EH (cell line): ENCODE measurements at regions not wholly inside any gene's neighbourhood (a gene's known extent, or its start where the extent isn't known, plus 50 kb on each side); places are given as distances from the start of the nearest gene placed in this dataset.
A peak's percentile ranks its signal among the peaks of the same experiment; 100 is the strongest.
"Not testable (repeated sequence)": the region's sequence is repeated elsewhere in the genome, so short reads cannot be mapped to it uniquely, and the experiment has no call there.

Experiments used
- DNase-seq: peaks from one replicate; pipeline ENCODE4 v3.0.0-alpha.2; 2015; ENCODE audit warnings: low read depth

GRCh38 chr18:46179306-46179705, 75.1 kb downstream of the HAUS1 start:
- no peak for DNase-seq

GRCh38 chr18:46182633-46183358, 78.6 kb downstream of the HAUS1 start:
- DNase-seq, result peak; percentile 41

DNA sequence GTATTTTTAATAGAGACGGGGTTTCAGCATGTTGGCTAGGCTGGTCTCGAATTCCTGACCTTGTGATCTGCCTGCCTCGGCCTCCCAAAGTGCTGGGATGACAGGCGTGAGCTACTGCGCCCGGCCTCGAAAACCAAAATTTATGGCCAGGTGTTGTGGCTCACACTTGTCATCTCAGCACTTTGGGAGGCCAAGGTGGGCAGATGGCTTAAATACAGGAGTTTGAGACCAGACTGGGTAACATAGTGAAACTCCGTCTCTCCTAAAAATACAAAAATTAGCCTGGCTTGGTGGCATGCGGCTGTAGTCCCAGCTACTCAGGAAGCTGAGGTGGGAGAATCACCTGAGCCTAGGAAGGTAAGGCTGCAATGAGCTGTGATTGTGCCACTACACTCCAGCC, 80.1 kb downstream of the HAUS1 start:
- DNase-seq, result not testable (repeated sequence)

DNA sequence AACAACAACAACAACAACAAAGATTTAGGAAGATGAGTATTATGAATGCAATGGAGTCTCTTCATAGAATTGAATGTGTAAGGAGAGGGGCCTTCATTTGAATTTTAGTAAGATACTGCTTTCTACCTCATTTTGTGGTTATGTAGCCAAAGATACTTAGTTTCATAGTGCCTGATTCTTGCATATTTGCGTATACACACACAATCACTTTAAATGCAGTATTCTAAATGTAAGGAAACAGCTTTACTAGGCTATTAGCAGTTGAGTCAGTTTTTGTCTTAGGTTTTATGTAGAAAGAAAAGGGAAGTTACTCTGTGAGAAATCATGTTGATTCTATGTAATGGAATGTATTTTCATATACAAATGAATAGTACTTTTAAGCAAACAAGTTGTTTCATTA, 80.5 kb downstream of the HAUS1 start:
- no peak for DNase-seq

DNA sequence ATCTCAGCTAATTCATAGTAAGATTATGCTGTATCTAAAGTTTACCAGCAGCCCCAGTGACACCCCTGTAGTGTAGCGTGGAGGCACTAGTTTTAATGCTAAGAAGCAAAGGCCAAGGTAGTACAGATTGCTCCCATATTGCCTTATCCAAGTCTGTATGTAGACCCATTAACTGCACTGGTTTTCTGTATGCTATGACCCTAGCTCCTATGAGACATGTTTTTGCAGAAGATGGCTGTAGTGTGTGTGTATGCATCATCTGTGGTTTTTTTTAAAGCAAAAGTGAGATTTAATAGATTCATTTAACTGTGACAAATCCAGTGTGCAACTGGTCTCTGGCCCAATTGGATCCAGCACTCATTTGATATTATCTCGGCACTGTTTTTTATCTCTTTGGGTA, 86.5 kb downstream of the HAUS1 start:
- no peak for DNase-seq

DNA sequence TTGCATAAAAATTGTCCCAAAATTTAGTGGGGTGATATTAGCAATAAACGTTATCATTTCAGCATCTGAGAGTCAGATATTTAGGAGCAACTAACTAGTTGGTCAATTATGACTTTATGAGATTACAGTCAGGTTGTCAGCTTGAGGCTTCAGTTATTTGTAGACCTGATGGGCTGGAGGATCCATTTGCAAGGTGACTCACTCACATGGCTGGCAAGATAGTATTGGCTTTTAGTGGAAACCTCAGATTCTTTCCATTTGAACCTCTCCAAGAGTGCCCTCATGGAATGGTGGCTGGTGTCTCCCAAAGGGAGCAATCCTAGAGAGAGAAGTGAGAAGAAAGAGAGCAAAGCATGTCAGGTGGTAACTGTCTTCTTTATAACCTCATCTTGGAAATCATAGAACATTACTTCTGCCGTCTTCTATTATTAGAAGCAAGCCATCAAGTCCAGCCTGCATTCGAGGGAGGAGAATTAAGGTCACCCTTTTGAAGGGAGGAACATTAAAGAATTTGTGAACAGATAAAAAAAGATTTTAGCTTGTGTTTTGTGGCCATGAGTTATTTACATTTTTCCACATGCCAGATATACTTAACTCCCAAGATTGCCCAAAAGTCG, 92.5 kb downstream of the HAUS1 start:
- peak; percentile 39 for DNase-seq

- peak; percentile 62 for DNase-seq
Measured at GRCh38 chr18:46199515-46200147, 95.4 kb downstream of the HAUS1 start.

DNA sequence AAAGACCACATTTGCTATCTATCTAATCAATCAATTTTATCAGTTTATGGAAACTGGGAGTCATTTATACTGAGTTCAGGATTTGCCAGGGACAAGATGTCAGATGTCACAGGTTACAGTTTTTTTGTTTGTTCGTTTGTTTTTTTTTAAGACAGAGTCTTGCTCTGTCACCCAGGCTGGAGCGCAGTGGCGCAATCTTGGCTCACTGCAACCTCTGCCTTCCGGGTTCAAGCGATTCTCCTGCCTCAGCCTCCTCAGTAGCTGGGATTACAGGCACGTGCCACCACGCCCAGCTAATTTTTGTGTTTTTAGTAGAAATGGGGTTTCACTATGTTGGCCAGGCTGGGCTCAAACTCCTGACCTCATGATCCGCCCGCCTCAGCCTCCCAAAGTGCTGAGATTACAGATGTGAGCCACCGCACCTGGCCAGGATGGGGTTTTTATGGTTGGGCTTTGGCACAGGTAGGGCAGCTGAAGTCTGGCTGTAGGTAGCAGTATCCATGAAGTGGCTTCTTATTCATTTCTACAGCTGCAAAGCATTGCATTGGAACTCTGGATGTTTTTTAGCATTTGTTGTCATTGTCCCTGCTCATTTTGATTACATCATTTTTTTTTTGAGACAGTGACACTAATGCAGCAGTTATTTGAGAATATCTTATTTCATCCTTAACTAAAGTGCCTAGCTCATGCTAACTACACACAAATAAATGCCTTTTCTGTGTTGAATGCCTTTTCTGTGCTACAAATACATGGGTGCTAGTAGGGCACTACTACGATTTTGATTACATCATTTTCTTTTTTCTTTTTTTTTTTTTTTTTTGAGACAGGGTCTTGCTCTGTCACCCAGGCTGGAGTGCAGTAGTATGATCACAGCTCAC, 96.2 kb downstream of the HAUS1 start:
- peak; percentile 11 for DNase-seq

- no peak for DNase-seq
Measured at GRCh38 chr18:46204143-46204542, 100.0 kb downstream of the HAUS1 start.

- no peak for DNase-seq
Measured at GRCh38 chr18:46207985-46208384, 103.8 kb downstream of the HAUS1 start.

GRCh38 chr18:46209161-46209560, 105.0 kb downstream of the HAUS1 start:
- DNase-seq, result no peak

DNA sequence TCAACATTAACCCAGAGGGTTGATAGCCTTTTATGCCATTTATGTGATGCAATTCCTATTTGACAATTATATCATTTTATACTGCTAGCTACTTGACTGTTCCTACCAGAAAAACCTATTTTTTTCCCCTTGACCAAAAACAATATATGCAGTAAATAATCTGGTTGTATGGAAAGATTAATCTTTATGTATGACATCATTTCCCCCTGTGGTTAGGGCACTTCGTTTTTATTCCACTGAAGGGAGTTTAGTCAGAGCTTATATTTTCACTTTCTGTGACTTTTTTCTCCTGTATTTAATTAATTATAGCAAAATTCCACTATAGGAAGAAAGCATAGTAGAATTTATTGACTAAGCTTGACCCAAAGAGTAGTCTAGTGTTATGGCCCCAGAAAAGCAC, 107.6 kb downstream of the HAUS1 start:
- DNase-seq, result peak; percentile 36

DNA sequence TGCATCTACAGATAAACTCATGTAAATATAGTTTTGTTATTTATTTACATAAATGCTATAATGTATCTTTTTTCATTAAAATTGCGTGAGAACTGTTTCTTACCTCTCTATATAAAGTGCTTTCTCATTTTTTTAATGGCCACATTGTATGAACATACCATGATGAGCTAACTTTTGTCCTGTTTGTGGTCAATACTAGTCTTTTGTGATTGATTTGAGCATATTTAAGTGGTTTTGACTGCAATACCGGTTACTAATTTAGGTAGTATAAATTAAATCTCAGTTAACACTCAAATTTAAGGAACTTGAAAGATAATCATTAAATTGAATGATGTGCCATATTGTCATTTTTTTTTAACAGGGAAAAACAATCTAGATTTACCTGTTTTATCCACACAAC, 108.2 kb downstream of the HAUS1 start:
- DNase-seq, result no peak

GRCh38 chr18:46213295-46213694, 109.1 kb downstream of the HAUS1 start:
- DNase-seq, result peak; percentile 8

DNA sequence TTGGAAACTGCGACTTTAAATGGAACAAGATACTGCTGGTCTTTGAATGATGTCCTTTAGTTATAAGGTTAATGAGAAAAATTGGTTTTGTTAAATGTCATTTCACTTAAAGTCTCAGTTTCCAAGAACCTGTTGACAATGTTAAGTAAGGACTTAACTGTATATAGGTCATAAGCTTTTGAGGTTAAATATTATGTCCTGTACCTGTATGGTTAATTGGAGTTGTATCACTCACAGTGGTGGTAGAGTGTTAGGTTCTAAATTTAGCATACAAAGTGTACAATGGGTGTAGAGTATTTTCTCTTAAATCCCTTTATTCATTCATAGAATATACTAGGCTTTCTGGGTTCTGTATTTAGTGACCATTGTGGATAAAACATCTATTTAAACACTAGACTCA, 110.2 kb downstream of the HAUS1 start:
- DNase-seq, result no peak

- no peak for DNase-seq
Measured at GRCh38 chr18:46215902-46216723, 111.9 kb downstream of the HAUS1 start.

GRCh38 chr18:46220116-46220515, 115.9 kb downstream of the HAUS1 start:
- peak; percentile 82 for DNase-seq

DNA sequence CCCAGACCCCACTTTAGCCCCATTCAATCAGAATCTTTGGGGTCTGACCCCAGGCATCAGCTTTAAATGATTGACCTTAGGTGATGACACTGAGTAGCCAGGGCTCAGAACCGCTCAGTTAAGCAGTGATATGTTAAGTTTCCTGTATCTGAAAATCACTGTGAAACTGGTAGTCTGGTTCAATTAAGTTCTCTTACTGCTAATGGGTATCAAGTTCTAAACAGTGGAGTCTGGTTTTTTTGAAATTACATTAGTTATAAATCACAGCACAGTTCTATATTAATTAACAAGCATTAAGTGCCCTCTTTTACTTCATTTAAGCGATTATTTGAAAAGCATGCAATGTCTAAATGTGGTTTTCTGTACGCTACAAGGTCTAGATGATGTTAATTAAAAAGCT, 117.9 kb downstream of the HAUS1 start:
- DNase-seq, result no peak

- no peak for DNase-seq
Measured at GRCh38 chr18:46222710-46223360, 118.7 kb downstream of the HAUS1 start.

DNA sequence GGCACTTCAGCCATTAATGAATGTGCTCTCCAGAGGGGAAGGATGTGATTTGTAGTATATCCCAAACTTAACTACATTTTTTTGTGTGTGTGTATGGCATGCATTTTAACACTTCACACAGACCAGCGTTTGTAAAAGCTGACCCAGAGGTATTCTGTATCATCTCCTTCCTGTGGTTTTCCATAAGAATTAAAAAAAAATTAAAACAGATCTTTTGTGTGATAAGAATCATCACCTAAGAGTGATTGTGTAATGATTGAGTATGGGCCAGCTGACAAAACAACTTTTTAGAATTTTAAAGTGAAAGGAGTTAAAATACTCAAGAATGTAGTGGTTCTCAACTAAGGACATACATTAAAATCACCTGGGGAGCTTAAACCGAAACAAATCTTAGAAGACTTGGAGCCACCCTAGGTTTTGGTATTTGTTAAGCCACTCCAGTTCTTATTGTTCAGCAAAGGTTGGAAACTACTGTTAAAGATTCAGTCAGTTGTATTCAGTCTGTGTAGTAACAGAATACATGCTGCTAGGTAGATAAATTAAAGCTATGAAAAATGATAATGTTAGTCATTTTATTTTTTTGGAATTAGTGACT, 120.1 kb downstream of the HAUS1 start:
- peak; percentile 54 for DNase-seq

DNA sequence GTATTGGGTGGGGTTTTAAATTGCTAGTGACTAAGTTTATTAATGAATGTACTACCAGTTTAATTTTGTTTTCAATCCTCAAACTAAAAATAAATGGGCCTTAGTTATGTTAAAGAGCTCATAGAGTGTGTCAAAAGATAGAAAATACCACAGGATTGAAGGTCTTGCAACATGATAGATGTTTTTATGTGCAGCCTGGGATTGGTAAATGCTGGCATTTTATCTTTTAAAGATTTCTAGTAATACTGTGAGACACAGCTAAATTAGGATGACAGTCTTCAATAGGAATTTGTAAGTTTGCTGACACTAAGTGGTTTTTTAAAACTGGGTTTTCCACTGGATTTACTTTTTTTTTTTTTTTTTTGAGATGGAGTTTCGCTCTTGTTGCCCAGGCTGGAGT, 122.3 kb downstream of the HAUS1 start:
- peak; percentile 90 for DNase-seq
